ENCODE measurements at regions not wholly inside any gene's neighbourhood (a gene's known extent, or its start where the extent isn't known, plus 50 kb on each side); places are given as distances from the start of the nearest gene placed in this dataset.
A peak's percentile ranks its signal among the peaks of the same experiment; 100 is the strongest.

DNA sequence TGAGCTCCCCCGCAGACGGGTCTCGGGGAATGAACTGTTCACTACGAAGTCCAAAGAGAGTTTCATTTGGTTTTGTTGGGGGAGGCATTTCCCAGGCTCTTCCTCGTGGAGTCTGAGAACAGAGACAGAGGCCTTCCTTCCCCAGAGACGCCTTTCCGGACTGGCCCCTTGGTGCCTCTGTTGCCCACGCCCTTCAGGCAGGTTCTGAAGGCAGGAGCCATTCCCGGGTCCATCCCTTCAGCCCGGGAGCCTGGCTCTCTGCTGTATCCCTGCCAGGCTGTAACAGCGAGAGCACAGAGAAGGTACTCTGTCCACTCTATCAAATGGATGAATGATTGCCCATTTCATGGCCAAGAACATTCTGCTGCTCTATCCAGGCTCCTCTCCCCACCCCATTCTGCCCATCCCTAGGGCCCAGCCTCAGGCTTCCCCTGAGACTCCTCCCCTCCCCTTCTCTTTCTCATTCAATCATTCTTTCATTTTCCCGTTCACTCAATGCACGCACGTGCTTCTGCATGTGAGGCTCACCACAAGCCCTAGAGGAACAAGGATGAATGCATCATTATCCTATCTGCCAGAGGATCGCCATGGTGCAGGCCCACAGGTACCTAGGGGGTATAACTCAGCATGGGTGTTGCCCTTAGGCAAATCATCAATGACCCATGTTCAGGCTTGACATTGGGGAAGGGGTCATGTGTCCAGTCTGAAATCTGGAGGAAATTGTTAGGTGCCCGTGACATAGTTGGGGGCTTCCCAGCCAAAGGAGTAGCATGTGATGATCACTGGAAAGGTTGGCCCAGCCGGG lies 298.6 kb downstream of the ZNF536 start:
- TF ChIP-seq, protein P1, sequence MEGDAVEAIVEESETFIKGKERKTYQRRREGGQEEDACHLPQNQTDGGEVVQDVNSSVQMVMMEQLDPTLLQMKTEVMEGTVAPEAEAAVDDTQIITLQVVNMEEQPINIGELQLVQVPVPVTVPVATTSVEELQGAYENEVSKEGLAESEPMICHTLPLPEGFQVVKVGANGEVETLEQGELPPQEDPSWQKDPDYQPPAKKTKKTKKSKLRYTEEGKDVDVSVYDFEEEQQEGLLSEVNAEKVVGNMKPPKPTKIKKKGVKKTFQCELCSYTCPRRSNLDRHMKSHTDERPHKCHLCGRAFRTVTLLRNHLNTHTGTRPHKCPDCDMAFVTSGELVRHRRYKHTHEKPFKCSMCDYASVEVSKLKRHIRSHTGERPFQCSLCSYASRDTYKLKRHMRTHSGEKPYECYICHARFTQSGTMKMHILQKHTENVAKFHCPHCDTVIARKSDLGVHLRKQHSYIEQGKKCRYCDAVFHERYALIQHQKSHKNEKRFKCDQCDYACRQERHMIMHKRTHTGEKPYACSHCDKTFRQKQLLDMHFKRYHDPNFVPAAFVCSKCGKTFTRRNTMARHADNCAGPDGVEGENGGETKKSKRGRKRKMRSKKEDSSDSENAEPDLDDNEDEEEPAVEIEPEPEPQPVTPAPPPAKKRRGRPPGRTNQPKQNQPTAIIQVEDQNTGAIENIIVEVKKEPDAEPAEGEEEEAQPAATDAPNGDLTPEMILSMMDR (IDR thresholded peaks at IDR 0.05) = no peak

DNA sequence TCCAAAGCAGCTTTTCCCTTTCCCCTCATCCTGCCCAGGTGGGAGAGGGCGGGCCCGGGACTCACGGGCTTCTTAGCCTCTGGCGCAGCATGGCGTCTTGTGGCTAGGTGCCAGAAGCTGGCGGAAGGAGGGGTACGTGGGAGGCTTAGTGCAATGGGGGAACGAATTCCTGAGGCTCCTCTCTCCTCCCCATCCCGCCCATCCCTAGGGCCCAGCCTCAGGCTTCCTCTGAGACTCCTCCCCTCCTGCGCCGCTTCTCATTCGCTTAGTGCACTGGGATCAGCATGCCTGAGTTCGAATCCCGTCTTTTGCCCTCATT lies 297.8 kb downstream of the ZNF536 start:
- TF ChIP-seq, protein P1 (IDR thresholded peaks at IDR 0.05) = no peak

DNA sequence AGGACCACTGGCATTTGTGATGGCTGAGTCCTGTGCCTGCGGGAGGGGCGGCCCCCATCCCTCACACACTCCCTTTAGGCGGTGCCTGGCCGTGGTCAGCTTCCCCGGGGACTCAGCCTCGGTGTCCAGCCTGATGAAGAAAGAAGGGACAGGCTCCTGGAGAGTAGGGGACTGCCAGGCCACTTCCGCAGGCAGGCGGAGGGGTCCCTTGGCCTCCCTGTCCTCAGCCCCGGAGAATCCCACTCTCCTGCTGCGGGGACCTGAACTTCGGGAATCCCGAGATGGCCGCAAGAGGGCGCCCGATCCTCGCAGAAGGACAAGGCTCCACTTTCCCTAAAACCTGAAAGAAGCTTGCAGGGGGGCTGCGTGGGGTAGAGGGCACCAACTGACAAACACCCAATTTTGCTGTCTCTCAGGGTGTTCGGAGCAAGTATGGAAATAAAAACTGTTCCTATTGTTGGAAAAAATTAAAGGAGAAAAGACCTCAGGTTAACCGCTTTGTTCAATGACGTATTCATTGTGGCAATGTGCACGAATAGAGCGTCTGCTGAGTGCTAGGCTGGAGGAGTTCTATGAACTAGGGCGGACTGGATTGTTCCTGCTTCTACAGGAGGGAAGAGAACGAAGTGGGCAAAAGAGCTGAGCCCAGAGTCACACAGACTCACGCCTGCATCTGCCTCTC lies 297.3 kb downstream of the ZNF536 start:
- TF ChIP-seq, protein P1 (IDR thresholded peaks at IDR 0.05) = peak; percentile 94

DNA sequence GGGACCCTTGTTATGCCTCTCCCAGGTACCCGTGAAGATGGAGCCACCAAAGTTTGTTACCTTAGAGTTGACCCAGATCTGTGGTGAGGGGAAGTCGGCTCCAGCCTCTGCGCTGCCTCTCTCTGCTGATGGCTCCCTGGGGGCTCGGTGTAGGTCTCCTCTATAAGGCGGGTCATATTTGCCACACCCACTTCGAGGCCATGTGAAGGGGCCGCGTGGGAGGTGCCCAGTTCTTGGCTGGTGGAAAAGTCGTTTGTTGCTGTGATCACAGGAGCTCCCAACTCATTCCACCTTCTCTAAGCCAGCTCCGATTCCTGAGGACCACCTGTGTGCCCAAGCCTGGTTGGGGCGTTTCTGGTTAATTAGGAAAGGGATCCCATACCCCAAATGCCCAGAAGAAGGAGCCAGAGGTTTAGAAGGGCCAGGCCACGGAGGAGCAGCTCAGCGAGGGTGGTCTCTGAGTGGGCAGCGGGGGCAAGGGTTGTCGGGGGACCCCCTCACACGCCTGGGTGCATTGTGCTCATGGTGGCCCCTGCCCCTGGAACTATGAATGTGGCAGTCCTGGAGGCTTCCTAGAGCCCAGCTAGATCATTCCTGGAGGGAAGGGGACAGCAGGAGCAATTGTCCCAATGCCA lies 296.5 kb downstream of the ZNF536 start:
- TF ChIP-seq, protein P1 (IDR thresholded peaks at IDR 0.05) = no peak

DNA sequence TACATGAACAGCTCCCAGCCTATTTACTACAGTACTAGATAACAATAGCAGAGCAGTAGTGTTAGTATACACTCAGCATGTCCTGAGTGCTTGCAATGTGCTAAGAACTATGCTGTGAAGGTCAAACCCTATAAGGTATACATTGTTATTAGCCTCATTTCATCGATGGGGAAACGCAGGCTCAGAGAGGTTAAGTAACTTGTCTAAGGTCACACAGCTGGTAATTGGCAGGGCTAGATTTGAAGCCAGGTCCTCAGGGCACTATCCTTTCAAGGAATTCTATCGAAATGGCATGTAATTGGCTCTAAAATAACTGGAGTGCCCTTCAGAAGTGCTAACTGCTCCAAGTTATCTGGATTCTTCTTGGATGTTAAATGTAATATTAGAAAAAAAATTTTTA lies 295.6 kb downstream of the ZNF536 start:
- TF ChIP-seq, protein P1 (IDR thresholded peaks at IDR 0.05) = no peak

DNA sequence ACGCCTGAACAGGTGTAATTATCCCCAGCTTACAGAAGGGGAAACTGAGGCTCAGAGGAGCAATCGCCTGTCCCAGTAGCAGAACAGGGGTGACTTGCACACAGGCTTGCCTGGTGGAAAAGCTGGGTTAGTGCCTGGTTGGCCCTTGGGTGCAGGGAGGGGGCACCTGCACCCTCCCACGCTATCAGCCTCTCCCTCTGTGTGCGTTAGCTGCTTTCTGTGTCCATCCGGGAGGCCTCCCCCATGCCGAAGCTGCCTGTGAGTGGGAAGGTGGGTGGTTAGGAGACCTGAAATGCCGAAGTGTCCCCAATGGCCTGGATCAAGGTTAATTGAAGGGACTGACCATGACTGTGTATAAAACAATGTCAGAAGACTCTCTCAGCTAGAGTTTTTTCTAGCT lies 295.0 kb downstream of the ZNF536 start:
- TF ChIP-seq, protein P1 (IDR thresholded peaks at IDR 0.05) = no peak

DNA sequence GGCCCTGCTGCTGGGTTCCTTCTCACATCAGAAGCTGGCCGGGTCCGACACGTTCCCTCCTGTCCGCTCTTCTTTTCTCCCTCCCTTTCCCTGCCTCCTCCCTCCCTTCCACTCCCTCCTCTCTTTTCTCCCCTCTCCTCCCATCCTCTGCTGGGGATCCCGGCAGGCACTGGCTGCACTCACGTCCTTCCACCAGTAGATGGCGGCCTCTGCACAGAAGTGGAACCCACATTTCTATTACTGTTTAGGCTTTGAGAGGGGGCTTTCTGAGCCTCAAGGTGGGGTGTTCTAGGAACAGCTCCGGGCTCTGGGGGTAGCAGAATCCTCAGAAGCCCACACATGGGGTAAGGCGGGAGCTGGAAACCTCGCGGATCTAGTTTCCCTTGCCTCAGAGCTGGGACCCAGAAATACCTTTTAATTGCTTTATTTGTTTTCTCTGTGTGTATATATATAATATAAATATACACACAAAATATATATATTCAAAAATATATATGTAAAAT lies 294.2 kb downstream of the ZNF536 start:
- TF ChIP-seq, protein P1 (IDR thresholded peaks at IDR 0.05) = peak; percentile 97
